RCC 7860 (cell line): ENCODE measurements at regions not wholly inside any gene's neighbourhood (a gene's known extent, or its start where the extent isn't known, plus 50 kb on each side); places are given as distances from the start of the nearest gene placed in this dataset.
"Not testable (repeated sequence)": the region's sequence is repeated elsewhere in the genome, so short reads cannot be mapped to it uniquely, and the experiment has no call there.

ENCODE experiments used
- DNase-seq: peaks from one replicate; pipeline ENCODE4 v3.0.0-alpha.2; 2015; ENCODE audit warnings: low spot score
- FAIRE-seq: peaks from 2 replicates; lab custom pipeline; 2012; peaks lifted over from hg19 to GRCh38; lab: Jason Lieb, UNC

DNA sequence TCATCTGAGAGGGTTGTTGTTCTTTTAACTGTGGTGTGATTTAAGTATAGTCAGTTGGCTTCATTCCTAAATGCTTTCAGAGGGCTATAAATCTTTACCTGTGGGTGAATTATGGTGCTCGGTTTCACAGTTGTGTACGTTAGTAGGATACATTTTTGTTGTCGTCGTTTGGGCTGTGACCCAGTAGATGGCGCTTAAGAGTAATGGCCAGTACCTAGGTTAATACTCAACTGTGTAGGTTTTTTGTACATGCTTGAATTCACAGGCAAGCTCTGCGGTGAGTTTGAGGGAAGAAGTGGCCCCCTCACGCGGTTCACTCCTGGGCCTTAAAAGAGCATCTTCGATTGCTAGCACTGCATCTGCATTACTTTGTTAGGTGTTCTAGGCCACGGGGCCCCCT, 571.7 kb upstream of the TGIF2LX start:
- FAIRE-seq = peak; percentile 89
- not testable (repeated sequence) for DNase-seq

DNA sequence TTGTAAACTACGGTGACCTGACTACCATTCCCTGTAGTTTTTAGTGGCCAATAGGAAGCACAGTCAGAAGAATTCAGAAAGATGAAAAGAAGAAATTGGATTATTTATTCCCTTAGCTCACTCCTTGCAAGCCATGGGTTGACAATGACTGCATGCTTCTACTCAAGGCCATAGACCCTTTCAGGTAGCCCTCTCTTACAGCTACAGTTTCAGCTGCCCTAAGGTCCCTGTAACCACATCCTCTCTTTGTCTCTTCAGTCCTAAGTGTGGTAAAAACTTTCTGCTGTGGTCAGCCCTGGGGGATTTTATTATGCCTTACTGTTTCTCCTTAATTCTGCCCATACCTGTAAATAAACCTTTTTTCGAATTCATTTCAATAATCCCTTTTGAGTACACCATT, 551.8 kb upstream of the TGIF2LX start:
- not testable (repeated sequence) for FAIRE-seq, DNase-seq

DNA sequence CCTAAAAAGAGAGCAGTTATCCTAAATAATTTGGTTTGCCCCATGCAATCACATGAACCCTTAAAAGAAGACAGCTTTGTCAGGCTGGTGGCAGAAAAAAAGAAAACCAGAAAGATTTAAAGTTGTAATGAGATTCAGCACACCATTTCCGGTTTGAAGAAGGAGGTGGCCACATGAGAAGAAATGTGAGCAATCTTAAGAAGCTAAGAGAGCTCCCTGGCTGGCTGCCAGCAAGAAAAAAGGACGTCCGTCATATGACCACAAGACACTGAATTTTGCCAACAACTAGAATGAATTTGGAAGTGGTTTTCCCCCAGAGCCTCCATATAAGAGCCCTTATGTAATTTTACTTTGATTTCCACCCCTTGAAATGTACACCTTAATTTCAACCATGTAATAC, 528.7 kb upstream of the TGIF2LX start:
- FAIRE-seq, DNase-seq: not testable (repeated sequence)

DNA sequence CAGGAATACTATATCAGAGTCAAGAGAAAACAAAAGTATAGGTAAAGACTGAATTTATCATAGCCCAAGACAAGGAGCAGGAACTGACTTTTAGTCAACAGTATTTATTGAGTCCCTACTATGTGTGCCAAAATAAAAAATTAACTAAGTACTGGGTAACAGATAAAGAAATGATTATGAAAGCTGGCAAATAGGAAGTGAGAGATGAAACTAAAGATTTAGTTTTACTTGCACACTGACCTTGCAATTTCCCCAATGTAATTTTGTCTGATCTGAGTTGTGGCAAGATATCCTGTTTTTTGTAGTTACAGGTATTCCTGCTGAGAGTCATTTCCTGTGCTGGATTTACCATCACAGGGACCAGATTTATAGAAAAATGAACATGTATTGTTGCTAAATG, 518.9 kb upstream of the TGIF2LX start:
- not testable (repeated sequence) for DNase-seq, FAIRE-seq

- not testable (repeated sequence) for FAIRE-seq, DNase-seq
These were observed 516.6 kb upstream of the TGIF2LX start for GRCh38 chrX:89405148-89405547.

DNA sequence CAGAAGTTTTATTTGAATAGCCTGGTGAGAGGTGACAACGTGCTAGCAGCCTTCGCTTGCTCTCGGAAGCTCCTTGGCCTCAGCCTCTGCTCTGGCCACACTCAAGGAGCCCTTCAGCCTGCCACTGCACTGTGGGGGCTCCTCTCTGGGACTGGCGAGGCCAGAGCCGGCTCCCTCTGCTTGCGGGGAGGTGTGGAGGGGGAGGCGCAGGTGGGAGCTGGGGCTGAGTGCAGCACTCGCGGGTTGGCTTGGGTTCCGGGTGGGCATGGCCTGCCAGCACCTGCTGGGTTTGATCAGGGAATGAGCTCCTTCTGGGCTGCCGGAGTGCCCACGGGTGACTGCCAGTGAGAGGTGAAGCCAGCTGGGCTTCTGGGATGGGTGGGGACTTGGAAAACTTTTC, 504.8 kb upstream of the TGIF2LX start:
- not testable (repeated sequence) for FAIRE-seq

DNA sequence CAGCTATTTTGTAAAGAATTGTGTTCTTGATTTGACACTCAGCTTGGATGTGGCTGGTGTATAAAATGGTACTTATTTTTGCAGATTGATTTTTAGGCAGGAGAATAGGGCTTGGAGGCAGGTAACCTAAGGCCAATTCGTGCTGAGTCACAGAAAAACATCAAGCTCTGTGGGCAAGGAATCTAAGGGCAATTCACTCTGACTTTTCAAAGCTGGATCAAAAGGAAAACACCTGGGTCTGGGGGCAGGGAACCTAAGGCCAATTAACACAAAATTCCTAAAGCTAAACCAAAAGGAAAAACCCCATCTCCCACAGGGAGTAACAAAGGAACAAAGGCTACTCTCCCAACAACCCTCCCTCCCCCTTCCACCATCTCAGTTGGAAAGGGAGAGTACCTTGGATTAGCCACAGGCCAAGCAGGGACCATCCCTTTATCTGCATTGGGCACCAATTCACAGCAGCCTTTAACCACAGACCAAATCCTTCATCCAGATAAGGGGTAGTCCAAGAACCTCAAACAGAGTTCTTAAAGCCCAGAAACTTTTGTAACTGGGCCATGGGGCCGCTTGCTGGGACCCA, 489.0 kb upstream of the TGIF2LX start:
- not testable (repeated sequence) for DNase-seq, FAIRE-seq

More for the DNA sequence above, 504.8 kb upstream of the TGIF2LX start:
- DNase-seq = not testable (repeated sequence)
